Suppressor macrophage treated with lipopolysaccharide for 4 hours (primary cell): ENCODE measurements at regions not wholly inside any gene's neighbourhood (a gene's known extent, or its start where the extent isn't known, plus 50 kb on each side); places are given as distances from the start of the nearest gene placed in this dataset.
"Not testable (repeated sequence)": the region's sequence is repeated elsewhere in the genome, so short reads cannot be mapped to it uniquely, and the experiment has no call there.

ENCODE experiments used
- DNase-seq: peaks from one replicate; pipeline ENCODE4 v3.0.0-alpha.2; 2020

DNA sequence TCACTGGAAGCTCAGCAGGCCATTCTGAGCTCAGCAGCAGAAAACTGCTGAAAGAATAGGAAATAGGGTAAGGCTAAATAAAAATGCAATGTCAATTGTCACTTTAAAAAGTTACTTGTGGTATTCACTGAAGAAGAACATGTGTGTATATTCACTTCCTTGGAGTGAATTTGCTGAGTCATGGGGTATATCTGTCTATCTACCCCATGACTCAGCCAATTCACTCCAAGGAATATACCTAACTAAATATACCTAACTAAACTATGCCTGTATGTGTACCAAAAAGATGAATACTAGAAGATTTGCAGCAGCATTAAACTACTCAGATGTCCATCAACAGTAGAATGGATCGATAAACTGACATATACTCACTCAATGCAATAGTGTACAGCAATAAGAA, 69.5 kb upstream of the KCNAB1 start:
- no peak for DNase-seq

DNA sequence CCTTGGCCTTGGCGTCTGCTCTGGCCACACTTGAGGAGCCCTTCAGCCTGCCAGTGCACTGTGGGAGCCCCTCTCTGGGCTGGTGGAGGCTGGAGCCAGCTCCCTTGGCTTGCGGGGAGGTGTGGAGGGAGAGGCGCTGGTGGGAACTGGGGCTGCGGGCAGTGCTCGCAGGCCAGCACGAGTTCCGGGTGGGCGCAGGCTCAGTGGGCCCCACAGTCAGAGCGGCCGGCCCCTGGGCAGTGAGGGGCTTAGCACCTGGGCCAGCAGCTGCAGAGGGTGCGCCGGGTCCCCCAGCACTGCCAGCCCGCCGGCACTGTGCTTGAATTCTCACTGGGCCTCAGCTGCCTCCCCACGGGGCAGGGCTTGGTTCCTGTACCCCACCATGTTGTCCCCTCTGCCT, 68.7 kb upstream of the KCNAB1 start:
- no peak for DNase-seq

DNA sequence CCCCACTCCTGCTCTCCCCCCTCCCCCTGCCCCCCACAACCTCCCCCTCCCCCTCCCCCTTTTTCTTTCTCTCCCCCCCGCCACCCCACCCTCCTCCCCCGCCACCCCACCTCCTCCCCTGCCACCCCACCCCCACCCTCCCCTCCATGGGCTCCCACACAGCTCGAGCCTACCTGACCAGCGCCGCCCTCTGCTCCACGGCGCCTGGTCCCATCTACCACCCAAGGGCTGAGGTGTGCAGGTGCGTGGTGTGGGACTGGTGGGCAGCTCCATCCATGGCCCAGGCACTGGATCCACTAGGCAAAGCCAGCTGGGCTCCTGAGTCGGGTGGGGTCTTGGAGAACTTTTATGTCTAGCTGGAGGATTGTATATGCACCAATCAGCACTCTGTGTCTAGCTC, 68.3 kb upstream of the KCNAB1 start:
- no peak for DNase-seq

DNA sequence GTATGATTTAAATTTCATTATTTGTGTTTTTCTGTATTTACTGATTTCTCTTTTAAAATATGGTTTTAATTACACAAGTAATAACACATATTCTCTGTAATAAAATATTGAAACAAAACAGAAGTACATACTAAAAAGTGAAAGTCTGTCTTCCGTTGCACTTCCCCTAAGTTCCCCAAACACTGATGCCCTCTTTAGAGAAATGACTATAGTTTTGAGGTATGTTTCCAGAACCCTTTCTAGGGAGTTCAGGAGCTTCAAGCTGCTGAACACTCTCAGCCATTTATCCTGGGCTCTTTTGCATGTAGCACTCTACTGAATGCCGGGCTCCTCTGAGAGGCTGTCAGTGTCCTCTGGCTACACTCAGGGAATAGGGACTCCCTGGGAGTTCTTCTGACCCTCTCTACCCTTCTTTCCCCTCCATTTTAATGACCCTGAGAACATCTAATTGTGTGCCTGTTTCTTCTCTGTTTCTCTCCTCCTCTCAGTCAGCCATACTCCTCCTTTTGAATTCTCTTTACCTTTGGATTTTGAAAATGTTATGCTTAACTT, 60.4 kb upstream of the KCNAB1 start:
- peak; percentile 34 for DNase-seq

DNA sequence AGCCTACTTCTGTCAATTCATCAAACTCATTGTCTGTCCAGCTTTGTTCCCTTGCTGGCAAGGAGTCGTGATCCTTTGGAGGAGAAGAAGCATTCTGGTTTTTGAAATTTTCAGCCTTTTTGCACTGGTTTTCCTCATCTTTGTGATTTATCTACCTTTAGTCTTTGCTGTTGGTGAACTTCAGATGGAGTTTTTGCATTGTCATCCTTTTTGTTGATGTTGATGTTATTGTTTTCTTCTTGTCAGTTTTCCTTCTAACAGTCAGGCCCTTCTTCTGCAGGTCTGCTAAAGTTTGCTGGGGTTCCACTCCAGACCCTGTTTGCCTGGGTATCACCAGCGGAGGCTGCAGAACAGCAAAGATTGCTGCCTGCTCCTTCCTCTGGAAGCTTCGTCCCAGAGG, 52.2 kb upstream of the KCNAB1 start:
- DNase-seq: not testable (repeated sequence)

DNA sequence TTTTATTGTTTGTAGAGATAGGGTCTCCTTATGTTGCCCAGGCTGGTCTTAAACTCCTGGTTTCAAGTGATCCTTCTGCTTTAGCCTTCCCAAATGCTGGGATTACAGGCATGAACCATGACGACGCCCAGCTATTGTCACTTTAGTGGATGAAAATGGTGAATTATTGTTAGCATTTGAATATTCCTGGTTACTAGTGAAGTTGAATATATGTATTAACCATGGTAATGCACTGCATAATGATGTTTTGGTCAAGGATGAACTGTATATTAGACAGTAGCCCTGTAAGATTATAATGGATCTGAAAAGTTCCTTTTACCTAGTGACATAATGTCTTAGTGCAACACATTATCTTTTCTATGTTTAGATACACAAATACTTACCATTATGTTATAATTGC, 50.4 kb upstream of the KCNAB1 start:
- no peak for DNase-seq
